ENCODE measurements at regions not wholly inside any gene's neighbourhood (a gene's known extent, or its start where the extent isn't known, plus 50 kb on each side); places are given as distances from the start of the nearest gene placed in this dataset.

DNA sequence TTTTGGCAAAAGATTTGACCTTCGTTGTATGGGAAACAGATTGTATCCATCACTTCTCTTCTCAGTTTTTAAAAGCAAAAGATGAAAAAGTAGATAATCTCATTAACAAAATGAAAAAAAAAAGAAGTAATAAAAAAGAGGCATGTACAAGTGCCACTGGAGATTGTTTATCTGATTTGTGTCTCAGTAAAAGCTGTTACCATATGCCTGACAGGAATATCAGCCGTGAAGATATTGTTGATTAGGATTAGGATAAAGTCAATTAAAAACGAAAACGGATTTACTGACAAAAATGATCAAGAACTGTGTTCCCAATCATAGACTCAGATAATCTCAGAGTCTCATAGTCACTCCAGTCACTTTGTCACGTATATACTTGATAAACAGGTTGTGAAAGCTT is 842.1 kb upstream of the SLC10A2 start:
- TF ChIP-seq ZNF174 (tag by site-specific recombination; IDR thresholded peaks at IDR 0.05) (no peak), ZNF830 (tag by site-specific recombination; IDR thresholded peaks at IDR 0.05; ENCODE audit: low read depth) (no peak), ZNF473 (tag by site-specific recombination; IDR thresholded peaks at IDR 0.05) (no peak), ZNF24 (tag by site-specific recombination; IDR thresholded peaks at IDR 0.05) (no peak), ZNF302 (tag by site-specific recombination; IDR thresholded peaks at IDR 0.05; ENCODE audit: low read depth) (no peak), YY1 (tag by site-specific recombination; IDR thresholded peaks at IDR 0.05) (no peak), ZSCAN30 (tag by site-specific recombination; IDR thresholded peaks at IDR 0.05) (no peak)
- TF ChIP-seq, protein P1, sequence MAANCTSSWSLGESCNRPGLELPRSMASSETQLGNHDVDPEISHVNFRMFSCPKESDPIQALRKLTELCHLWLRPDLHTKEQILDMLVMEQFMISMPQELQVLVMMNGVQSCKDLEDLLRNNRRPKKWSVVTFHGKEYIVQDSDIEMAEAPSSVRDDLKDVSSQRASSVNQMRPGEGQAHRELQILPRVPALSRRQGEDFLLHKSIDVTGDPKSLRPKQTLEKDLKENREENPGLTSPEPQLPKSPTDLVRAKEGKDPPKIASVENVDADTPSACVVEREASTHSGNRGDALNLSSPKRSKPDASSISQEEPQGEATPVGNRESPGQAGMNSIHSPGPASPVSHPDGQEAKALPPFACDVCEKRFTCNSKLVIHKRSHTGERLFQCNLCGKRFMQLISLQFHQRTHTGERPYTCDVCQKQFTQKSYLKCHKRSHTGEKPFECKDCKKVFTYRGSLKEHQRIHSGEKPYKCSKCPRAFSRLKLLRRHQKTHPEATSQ (tag by site-specific recombination; IDR thresholded peaks at IDR 0.05): no peak
- TF ChIP-seq, protein P2, sequence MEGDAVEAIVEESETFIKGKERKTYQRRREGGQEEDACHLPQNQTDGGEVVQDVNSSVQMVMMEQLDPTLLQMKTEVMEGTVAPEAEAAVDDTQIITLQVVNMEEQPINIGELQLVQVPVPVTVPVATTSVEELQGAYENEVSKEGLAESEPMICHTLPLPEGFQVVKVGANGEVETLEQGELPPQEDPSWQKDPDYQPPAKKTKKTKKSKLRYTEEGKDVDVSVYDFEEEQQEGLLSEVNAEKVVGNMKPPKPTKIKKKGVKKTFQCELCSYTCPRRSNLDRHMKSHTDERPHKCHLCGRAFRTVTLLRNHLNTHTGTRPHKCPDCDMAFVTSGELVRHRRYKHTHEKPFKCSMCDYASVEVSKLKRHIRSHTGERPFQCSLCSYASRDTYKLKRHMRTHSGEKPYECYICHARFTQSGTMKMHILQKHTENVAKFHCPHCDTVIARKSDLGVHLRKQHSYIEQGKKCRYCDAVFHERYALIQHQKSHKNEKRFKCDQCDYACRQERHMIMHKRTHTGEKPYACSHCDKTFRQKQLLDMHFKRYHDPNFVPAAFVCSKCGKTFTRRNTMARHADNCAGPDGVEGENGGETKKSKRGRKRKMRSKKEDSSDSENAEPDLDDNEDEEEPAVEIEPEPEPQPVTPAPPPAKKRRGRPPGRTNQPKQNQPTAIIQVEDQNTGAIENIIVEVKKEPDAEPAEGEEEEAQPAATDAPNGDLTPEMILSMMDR (tag by site-specific recombination; IDR thresholded peaks at IDR 0.05): no peak
- TF ChIP-seq, protein P3, sequence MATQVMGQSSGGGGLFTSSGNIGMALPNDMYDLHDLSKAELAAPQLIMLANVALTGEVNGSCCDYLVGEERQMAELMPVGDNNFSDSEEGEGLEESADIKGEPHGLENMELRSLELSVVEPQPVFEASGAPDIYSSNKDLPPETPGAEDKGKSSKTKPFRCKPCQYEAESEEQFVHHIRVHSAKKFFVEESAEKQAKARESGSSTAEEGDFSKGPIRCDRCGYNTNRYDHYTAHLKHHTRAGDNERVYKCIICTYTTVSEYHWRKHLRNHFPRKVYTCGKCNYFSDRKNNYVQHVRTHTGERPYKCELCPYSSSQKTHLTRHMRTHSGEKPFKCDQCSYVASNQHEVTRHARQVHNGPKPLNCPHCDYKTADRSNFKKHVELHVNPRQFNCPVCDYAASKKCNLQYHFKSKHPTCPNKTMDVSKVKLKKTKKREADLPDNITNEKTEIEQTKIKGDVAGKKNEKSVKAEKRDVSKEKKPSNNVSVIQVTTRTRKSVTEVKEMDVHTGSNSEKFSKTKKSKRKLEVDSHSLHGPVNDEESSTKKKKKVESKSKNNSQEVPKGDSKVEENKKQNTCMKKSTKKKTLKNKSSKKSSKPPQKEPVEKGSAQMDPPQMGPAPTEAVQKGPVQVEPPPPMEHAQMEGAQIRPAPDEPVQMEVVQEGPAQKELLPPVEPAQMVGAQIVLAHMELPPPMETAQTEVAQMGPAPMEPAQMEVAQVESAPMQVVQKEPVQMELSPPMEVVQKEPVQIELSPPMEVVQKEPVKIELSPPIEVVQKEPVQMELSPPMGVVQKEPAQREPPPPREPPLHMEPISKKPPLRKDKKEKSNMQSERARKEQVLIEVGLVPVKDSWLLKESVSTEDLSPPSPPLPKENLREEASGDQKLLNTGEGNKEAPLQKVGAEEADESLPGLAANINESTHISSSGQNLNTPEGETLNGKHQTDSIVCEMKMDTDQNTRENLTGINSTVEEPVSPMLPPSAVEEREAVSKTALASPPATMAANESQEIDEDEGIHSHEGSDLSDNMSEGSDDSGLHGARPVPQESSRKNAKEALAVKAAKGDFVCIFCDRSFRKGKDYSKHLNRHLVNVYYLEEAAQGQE (tag by site-specific recombination; IDR thresholded peaks at IDR 0.05): no peak
- TF ChIP-seq, protein P4, sequence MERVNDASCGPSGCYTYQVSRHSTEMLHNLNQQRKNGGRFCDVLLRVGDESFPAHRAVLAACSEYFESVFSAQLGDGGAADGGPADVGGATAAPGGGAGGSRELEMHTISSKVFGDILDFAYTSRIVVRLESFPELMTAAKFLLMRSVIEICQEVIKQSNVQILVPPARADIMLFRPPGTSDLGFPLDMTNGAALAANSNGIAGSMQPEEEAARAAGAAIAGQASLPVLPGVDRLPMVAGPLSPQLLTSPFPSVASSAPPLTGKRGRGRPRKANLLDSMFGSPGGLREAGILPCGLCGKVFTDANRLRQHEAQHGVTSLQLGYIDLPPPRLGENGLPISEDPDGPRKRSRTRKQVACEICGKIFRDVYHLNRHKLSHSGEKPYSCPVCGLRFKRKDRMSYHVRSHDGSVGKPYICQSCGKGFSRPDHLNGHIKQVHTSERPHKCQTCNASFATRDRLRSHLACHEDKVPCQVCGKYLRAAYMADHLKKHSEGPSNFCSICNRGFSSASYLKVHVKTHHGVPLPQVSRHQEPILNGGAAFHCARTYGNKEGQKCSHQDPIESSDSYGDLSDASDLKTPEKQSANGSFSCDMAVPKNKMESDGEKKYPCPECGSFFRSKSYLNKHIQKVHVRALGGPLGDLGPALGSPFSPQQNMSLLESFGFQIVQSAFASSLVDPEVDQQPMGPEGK (tag by site-specific recombination; IDR thresholded peaks at IDR 0.05): no peak
